ENCODE measurements at regions not wholly inside any gene's neighbourhood (a gene's known extent, or its start where the extent isn't known, plus 50 kb on each side); places are given as distances from the start of the nearest gene placed in this dataset.

DNA sequence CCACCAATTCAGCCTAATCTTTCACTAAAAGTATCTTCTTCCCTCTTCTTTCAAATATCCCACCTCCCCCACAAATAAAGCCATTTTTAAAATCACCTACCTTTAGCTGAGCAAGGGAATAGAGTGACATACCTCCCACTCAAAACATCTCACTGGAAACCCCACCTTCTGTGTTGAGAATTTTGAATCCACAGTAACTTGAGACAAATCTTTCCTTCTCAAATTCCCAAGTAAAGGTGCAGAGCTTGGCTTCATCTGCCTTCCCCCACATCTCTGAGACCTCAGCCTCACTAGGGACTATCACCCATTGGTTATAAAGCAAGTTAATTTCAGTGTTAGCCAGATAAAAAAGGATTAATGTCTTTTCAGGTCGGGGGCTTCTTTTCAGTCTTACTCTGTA lies 180.4 kb downstream of the INO80D start:
- no peaks in the 10 kb centered on the region for H3K36me3 ChIP-seq (ENCODE audit: control insufficient read depth, insufficient read depth, low read length)
- no peaks in the 10 kb centered on the region for H3K27me3 ChIP-seq (ENCODE audit: control insufficient read depth, insufficient read depth, low read length)
- DNase-seq (ENCODE audit: low read depth) (no peak), FAIRE-seq (no peak)
- no peak overlapping the region for H3K4me3 ChIP-seq (ENCODE audit: low read depth, low read length)
- TF ChIP-seq, protein P1, sequence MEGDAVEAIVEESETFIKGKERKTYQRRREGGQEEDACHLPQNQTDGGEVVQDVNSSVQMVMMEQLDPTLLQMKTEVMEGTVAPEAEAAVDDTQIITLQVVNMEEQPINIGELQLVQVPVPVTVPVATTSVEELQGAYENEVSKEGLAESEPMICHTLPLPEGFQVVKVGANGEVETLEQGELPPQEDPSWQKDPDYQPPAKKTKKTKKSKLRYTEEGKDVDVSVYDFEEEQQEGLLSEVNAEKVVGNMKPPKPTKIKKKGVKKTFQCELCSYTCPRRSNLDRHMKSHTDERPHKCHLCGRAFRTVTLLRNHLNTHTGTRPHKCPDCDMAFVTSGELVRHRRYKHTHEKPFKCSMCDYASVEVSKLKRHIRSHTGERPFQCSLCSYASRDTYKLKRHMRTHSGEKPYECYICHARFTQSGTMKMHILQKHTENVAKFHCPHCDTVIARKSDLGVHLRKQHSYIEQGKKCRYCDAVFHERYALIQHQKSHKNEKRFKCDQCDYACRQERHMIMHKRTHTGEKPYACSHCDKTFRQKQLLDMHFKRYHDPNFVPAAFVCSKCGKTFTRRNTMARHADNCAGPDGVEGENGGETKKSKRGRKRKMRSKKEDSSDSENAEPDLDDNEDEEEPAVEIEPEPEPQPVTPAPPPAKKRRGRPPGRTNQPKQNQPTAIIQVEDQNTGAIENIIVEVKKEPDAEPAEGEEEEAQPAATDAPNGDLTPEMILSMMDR (IDR thresholded peaks at IDR 0.05; ENCODE audit: insufficient read depth, low read length, severe bottlenecking): no peak

- DNase-seq (ENCODE audit: low read depth): no peak
- no peaks in the 10 kb centered on the region for H3K36me3 ChIP-seq (ENCODE audit: control insufficient read depth, insufficient read depth, low read length)
- no peaks in the 10 kb centered on the region for H3K27me3 ChIP-seq (ENCODE audit: control insufficient read depth, insufficient read depth, low read length)
- TF ChIP-seq, protein P1 (IDR thresholded peaks at IDR 0.05; ENCODE audit: insufficient read depth, low read length, severe bottlenecking): no peak
- no peak for FAIRE-seq
- H3K4me3 ChIP-seq (ENCODE audit: low read depth, low read length): no peak overlapping the region
Measured at GRCh38 chr2:205904873-205905272, 181.1 kb downstream of the INO80D start.

DNA sequence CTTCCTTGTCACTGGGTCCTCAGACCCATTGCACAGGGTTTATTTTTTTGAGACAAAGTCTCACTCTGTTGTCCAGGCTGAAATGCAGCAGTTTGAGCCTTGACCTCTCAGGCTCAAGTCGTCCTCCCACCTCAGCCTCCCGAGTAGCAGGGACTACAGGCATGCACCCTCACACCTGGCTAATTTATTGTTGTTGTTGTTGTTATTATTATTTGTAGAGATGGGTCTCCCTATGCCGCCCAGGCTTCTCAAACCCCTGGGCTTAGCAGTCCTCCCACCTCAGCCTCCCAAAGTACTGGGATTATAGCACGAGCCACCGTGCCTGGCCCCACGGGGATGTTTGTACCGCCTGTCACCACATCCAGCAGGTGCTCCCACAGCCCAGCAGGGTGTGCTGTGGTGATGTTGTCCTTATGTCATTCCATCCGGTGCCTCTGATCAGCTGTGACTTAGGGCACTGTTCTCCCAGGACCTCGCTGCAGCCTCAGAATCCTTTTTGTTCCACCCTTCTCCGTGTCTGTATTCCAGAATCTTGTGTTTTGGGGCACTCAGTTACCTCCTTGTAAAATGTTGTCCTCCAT lies 182.3 kb downstream of the INO80D start:
- TF ChIP-seq, protein P1 (IDR thresholded peaks at IDR 0.05; ENCODE audit: insufficient read depth, low read length, severe bottlenecking): peak; percentile 51

GRCh38 chr2:205902900-205903237 lies 183.1 kb downstream of the INO80D start:
- FAIRE-seq (no peak), DNase-seq (ENCODE audit: low read depth) (no peak)
- Histone ChIP-seq H3K4me3 (ENCODE audit: low read depth, low read length) (no peak overlapping the region), H3K36me3 (ENCODE audit: control insufficient read depth, insufficient read depth, low read length) (no peaks in the 10 kb centered on the region), H3K27me3 (ENCODE audit: control insufficient read depth, insufficient read depth, low read length) (no peaks in the 10 kb centered on the region)
- TF ChIP-seq, protein P1 (IDR thresholded peaks at IDR 0.05; ENCODE audit: insufficient read depth, low read length, severe bottlenecking): no peak

More for the DNA sequence above, 182.3 kb downstream of the INO80D start:
- H3K27me3 ChIP-seq (ENCODE audit: control insufficient read depth, insufficient read depth, low read length): no peaks in the 10 kb centered on the region
- no peaks in the 10 kb centered on the region for H3K36me3 ChIP-seq (ENCODE audit: control insufficient read depth, insufficient read depth, low read length)
- no peak for FAIRE-seq
- no peak overlapping the region for H3K4me3 ChIP-seq (ENCODE audit: low read depth, low read length)
- DNase-seq (ENCODE audit: low read depth): peak; percentile 5

GRCh38 chr2:205902041-205902899 lies 183.7 kb downstream of the INO80D start:
- FAIRE-seq (no peak), DNase-seq (ENCODE audit: low read depth) (peak; percentile 46)
- Histone ChIP-seq H3K4me3 (ENCODE audit: low read depth, low read length) (no peak overlapping the region), H3K27me3 (ENCODE audit: control insufficient read depth, insufficient read depth, low read length) (no peaks in the 10 kb centered on the region), H3K36me3 (ENCODE audit: control insufficient read depth, insufficient read depth, low read length) (no peaks in the 10 kb centered on the region)
- TF ChIP-seq, protein P1 (IDR thresholded peaks at IDR 0.05; ENCODE audit: insufficient read depth, low read length, severe bottlenecking): no peak

Data from bronchial epithelial cell (primary cell).